ENCODE measurements at regions not wholly inside any gene's neighbourhood (a gene's known extent, or its start where the extent isn't known, plus 50 kb on each side); places are given as distances from the start of the nearest gene placed in this dataset.

- POLR2A ChIA-PET = no interaction called here
- ATAC-seq (no peak), DNase-seq (ENCODE audit: low read depth, low spot score) (no peak)
- no peak overlapping the region for H3K4me3 ChIP-seq (replicated peaks in 1 of 2; ENCODE audit: low read depth in 1 of 2, low read length in 2 of 2)
- no peaks in the 10 kb centered on the region for H3K9me3 ChIP-seq (ENCODE audit: control insufficient read depth in 1 of 2, insufficient read depth in 1 of 2, low read depth in 1 of 2, low read length in 2 of 2)
- no peaks in the 10 kb centered on the region for H3K9me2 ChIP-seq (ENCODE audit: insufficient read depth)
- no peaks in the 10 kb centered on the region for H3K36me3 ChIP-seq (ENCODE audit: control insufficient read depth in 1 of 2, insufficient read depth in 2 of 2, low read length in 2 of 2)
- H3K27ac ChIP-seq (ENCODE audit: low read depth, low read length) = no peak overlapping the region
- no peak overlapping the region for H3K9ac ChIP-seq (ENCODE audit: low read length)
- no peak overlapping the region for H3K4me2 ChIP-seq (ENCODE audit: low read length)
- no peak for TF ChIP-seq YY1 (IDR thresholded peaks at IDR 0.05; ENCODE audit: extremely low read depth, insufficient replicate concordance, low read depth, low read length)
- no TSS peak for BruUV-seq (replicated peaks)
- intact Hi-C loops (cut with micrococcal nuclease) = no loop called here
- H3K27me3 ChIP-seq (ENCODE audit: insufficient read depth, low read length) = no peaks in the 10 kb centered on the region
- CTCF ChIA-PET = no interaction called here
- no peak overlapping the region for H2AFZ ChIP-seq (ENCODE audit: low read depth, low read length, poor library complexity, severe bottlenecking)
- no peaks in the 10 kb centered on the region for H4K20me1 ChIP-seq (ENCODE audit: insufficient read depth)
- H3K79me2 ChIP-seq (ENCODE audit: insufficient read depth, low read length) = no peaks in the 10 kb centered on the region
- H3K4me1 ChIP-seq (ENCODE audit: control insufficient read depth in 1 of 2, insufficient read depth in 2 of 2, low read length in 2 of 2) = no peaks in the 10 kb centered on the region
- RAD21 ChIA-PET (ENCODE audit: low non-redundant PET in 1 of 2, low total read pairs in 2 of 2, uncharacterized antibody in 2 of 2, unreplicated experiment in 2 of 2) = no interaction called here
Observed at GRCh38 chr7:46948716-46949115, 633.2 kb downstream of the TNS3 start.

- Histone ChIP-seq H3K79me2 (ENCODE audit: insufficient read depth, low read length) (no peaks in the 10 kb centered on the region), H3K4me2 (ENCODE audit: low read length) (no peak overlapping the region), H2AFZ (ENCODE audit: low read depth, low read length, poor library complexity, severe bottlenecking) (no peak overlapping the region), H3K9ac (ENCODE audit: low read length) (no peak overlapping the region), H4K20me1 (ENCODE audit: insufficient read depth) (no peaks in the 10 kb centered on the region), H3K9me2 (ENCODE audit: insufficient read depth) (no peaks in the 10 kb centered on the region), H3K9me3 (ENCODE audit: control insufficient read depth in 1 of 2, insufficient read depth in 1 of 2, low read depth in 1 of 2, low read length in 2 of 2) (no peaks in the 10 kb centered on the region), H3K36me3 (ENCODE audit: control insufficient read depth in 1 of 2, insufficient read depth in 2 of 2, low read length in 2 of 2) (no peaks in the 10 kb centered on the region), H3K27ac (ENCODE audit: low read depth, low read length) (no peak overlapping the region), H3K4me1 (ENCODE audit: control insufficient read depth in 1 of 2, insufficient read depth in 2 of 2, low read length in 2 of 2) (no peaks in the 10 kb centered on the region), H3K4me3 (replicated peaks in 1 of 2; ENCODE audit: low read depth in 1 of 2, low read length in 2 of 2) (no peak overlapping the region), H3K27me3 (ENCODE audit: insufficient read depth, low read length) (no peaks in the 10 kb centered on the region)
- ChIA-PET CTCF (no interaction called here), POLR2A (no interaction called here), RAD21 (ENCODE audit: low non-redundant PET in 1 of 2, low total read pairs in 2 of 2, uncharacterized antibody in 2 of 2, unreplicated experiment in 2 of 2) (no interaction called here)
- intact Hi-C loops (cut with micrococcal nuclease) = no loop called here
- no peak for DNase-seq (ENCODE audit: low read depth, low spot score)
- no peak for ATAC-seq
- no TSS peak for BruUV-seq (replicated peaks)
- TF ChIP-seq ZBTB33 (IDR thresholded peaks at IDR 0.05; ENCODE audit: extremely low read depth, insufficient replicate concordance, low read length) = no peak
- TF ChIP-seq YY1 (IDR thresholded peaks at IDR 0.05; ENCODE audit: extremely low read depth, insufficient replicate concordance, low read depth, low read length) = no peak
- no peak for TF ChIP-seq CEBPB (IDR thresholded peaks at IDR 0.05; ENCODE audit: low read depth)
- no peak for TF ChIP-seq RAD21 (IDR thresholded peaks at IDR 0.05; ENCODE audit: low read depth)
- TF ChIP-seq MAX (IDR thresholded peaks at IDR 0.05) = no peak
- TF ChIP-seq SP1 (IDR thresholded peaks at IDR 0.05; ENCODE audit: low read depth) = no peak
- TF ChIP-seq ZNF274 (IDR thresholded peaks at IDR 0.05; ENCODE audit: low read depth, low read length) = no peak
- TF ChIP-seq ZFX (IDR thresholded peaks at IDR 0.05) = no peak
- no peak for TF ChIP-seq REST (IDR thresholded peaks at IDR 0.05; ENCODE audit: low read depth)
- no peak for TF ChIP-seq EZH2 (IDR thresholded peaks at IDR 0.05)
- TF ChIP-seq FOSL1 (IDR thresholded peaks at IDR 0.05; ENCODE audit: low read depth) = no peak
- no peak for TF ChIP-seq EZH2phosphoT487 (IDR thresholded peaks at IDR 0.05; ENCODE audit: borderline replicate concordance)
- TF ChIP-seq CTCF (IDR thresholded peaks at IDR 0.05 in 2 of 3, conservative IDR thresholded peaks at IDR 0.05 in 1 of 3; ENCODE audit: borderline replicate concordance in 1 of 3, insufficient read depth in 1 of 3, low read depth in 2 of 3, low read length in 2 of 3) = no peak
- no peak for TF ChIP-seq JUND (IDR thresholded peaks at IDR 0.05)
Observed at GRCh38 chr7:46945328-46945727, 636.6 kb downstream of the TNS3 start.
